HL-60 (cell line): ENCODE measurements at regions not wholly inside any gene's neighbourhood (a gene's known extent, or its start where the extent isn't known, plus 50 kb on each side); places are given as distances from the start of the nearest gene placed in this dataset.

ENCODE experiments used
- DNase-seq, 2 experiments: peaks; one replicate each; pipeline ENCODE4 v3.0.0-alpha.2; 2010 to 2020; ENCODE audit warnings: low read depth in 1 of 2, low spot score in 1 of 2
- H3K27ac ChIP-seq: fragments of 250-450 bp; sonication (Bioruptor Pico); replicated peaks from 2 replicates; pipeline ENCODE4 v1.5.1; 2020; ENCODE audit warnings: mild to moderate bottlenecking, moderate library complexity
- H3K27me3 ChIP-seq: fragments of 250-450 bp; sonication (Bioruptor Pico); 2 replicates; pipeline ENCODE4 v1.5.1; 2021; ENCODE audit warnings: mild to moderate bottlenecking, moderate library complexity; ENCODE audit not compliant: insufficient read depth, poor library complexity, severe bottlenecking
- H3K4me3 ChIP-seq: replicated peaks from 2 replicates; pipeline ENCODE4 v1.5.1; 2011; ENCODE audit warnings: mild to moderate bottlenecking, control low read depth, low read length; ENCODE audit not compliant: insufficient read depth
- CTCF ChIP-seq: IDR thresholded peaks from one replicate; pipeline ENCODE4 v1.5.1; 2011; ENCODE audit warnings: low read length, control low read depth, inconsistent platforms; ENCODE audit not compliant: insufficient read depth
- GABPA ChIP-seq: IDR thresholded peaks from 2 replicates; pipeline ENCODE4 v1.6.1; 2012; ENCODE audit warnings: low read depth
- POLR2AphosphoS5 ChIP-seq: IDR thresholded peaks from 2 replicates; pipeline ENCODE4 v1.6.1; 2012; ENCODE audit warnings: low read depth
- REST ChIP-seq: IDR thresholded peaks from 2 replicates; pipeline ENCODE4 v1.6.1; 2012; ENCODE audit warnings: low read depth; ENCODE audit not compliant: insufficient replicate concordance
- SPI1 ChIP-seq: IDR thresholded peaks from 2 replicates; pipeline ENCODE4 v1.6.1; 2012; ENCODE audit warnings: low read depth, mild to moderate bottlenecking, borderline replicate concordance

GRCh38 chr3:166446986-166447385 is 609.8 kb upstream of the BCHE start:
- Histone ChIP-seq H3K27me3 (no peaks in the 10 kb centered on the region), H3K4me3 (no peak overlapping the region), H3K27ac (no peak overlapping the region)
- no peak for TF ChIP-seq CTCF
- TF ChIP-seq POLR2AphosphoS5, result no peak
- no peak for TF ChIP-seq SPI1
- no peak for TF ChIP-seq REST
- no peak for TF ChIP-seq GABPA
- no peak for DNase-seq

- H3K27me3 ChIP-seq, result no peaks in the 10 kb centered on the region
- no peak overlapping the region for H3K27ac ChIP-seq
- DNase-seq, result no peak
- TF ChIP-seq REST (no peak), GABPA (no peak), POLR2AphosphoS5 (no peak), CTCF (no peak), SPI1 (no peak)
- no peak overlapping the region for H3K4me3 ChIP-seq
These were observed 609.1 kb upstream of the BCHE start for GRCh38 chr3:166446291-166446690.

- no peak for TF ChIP-seq CTCF
- TF ChIP-seq GABPA, result no peak
- no peak for TF ChIP-seq POLR2AphosphoS5
- no peak for TF ChIP-seq REST
- no peak for TF ChIP-seq SPI1
- H3K27ac ChIP-seq, result no peak overlapping the region
- H3K4me3 ChIP-seq, result no peak overlapping the region
- no peaks in the 10 kb centered on the region for H3K27me3 ChIP-seq
- DNase-seq, result peak in 1 of 2 experiments; percentile 20
These were observed 608.6 kb upstream of the BCHE start for GRCh38 chr3:166445865-166446264.
